ENCODE measurements at regions not wholly inside any gene's neighbourhood (a gene's known extent, or its start where the extent isn't known, plus 50 kb on each side); places are given as distances from the start of the nearest gene placed in this dataset.

DNA sequence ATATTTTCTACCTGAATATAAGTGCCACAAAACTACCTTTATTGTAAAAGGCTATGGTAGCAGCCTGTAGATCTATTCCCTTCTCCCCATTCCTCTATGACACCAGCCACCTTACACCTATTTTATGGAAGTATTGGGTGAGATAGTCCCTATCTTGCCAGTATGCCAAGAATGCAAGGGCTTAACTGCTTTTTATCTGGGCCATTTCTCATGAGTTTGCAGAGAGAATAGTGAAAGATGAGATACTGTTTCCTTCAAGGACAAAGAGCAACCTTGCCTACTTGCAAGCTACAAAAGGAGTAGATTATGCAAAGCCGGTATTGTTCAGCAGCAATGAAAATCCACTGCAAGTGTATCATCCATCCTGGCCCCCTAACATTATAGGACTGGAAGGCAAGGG, 1775.6 kb upstream of the SEL1L start:
- TF ChIP-seq, protein P1, sequence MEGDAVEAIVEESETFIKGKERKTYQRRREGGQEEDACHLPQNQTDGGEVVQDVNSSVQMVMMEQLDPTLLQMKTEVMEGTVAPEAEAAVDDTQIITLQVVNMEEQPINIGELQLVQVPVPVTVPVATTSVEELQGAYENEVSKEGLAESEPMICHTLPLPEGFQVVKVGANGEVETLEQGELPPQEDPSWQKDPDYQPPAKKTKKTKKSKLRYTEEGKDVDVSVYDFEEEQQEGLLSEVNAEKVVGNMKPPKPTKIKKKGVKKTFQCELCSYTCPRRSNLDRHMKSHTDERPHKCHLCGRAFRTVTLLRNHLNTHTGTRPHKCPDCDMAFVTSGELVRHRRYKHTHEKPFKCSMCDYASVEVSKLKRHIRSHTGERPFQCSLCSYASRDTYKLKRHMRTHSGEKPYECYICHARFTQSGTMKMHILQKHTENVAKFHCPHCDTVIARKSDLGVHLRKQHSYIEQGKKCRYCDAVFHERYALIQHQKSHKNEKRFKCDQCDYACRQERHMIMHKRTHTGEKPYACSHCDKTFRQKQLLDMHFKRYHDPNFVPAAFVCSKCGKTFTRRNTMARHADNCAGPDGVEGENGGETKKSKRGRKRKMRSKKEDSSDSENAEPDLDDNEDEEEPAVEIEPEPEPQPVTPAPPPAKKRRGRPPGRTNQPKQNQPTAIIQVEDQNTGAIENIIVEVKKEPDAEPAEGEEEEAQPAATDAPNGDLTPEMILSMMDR (IDR thresholded peaks at IDR 0.05): no peak
- no peak for TF ChIP-seq POLR2A (IDR thresholded peaks at IDR 0.05)
- TF ChIP-seq EP300 (IDR thresholded peaks at IDR 0.05; ENCODE audit: low read depth): no peak
- TF ChIP-seq POLR2AphosphoS5 (IDR thresholded peaks at IDR 0.05): no peak
- H3K4me1 ChIP-seq: no peaks in the 10 kb centered on the region
- no peaks in the 10 kb centered on the region for H3K9me3 ChIP-seq
- H3K4me3 ChIP-seq: no peak overlapping the region
- WGBS, 2 donors (ENCODE audit: low coverage in 1 of 2): 89 to 96% methylated on average over 1 of the region's 1 CpG
- in situ Hi-C loops (cut with MboI; ENCODE audit: low pct_ligation_motif_present in 1 of 4, low pct_unique_long_range_greater_than_20kb in 1 of 4, low sequenced_read_pairs in 3 of 4) (no loop called here), intact Hi-C loops (cut with DNase I; ENCODE audit: low total_unique reads) (no loop called here)
- no peaks in the 10 kb centered on the region for H3K36me3 ChIP-seq
- no peak overlapping the region for H3K27ac ChIP-seq
- no peak for DNase-seq
- no peaks in the 10 kb centered on the region for H3K27me3 ChIP-seq

DNA sequence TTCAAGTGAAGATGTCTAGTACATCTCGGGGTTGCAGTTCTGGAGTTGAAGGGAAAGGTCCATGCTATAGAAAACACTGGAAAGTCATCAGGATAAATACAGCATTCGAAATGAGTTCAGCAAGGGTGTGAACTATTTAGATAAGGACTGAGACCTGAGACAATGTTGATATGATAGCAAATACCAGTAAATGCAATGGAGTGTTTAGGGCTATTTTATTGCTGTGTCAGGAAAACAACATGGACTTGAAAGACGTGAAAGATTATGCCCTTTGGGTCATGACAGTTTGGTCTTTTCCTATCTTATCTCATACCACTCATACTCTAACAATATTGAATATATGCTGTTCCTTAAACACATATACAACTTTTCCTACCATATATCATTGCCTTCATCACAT, 1776.2 kb upstream of the SEL1L start:
- 40 to 75% methylated on average over 3 of the region's 3 CpGs for WGBS, 2 donors (ENCODE audit: low coverage in 1 of 2)
- H3K9me3 ChIP-seq: no peaks in the 10 kb centered on the region
- H3K4me1 ChIP-seq: no peaks in the 10 kb centered on the region
- intact Hi-C loops (cut with DNase I; ENCODE audit: low total_unique reads): no loop called here
- no peaks in the 10 kb centered on the region for H3K36me3 ChIP-seq
- H3K4me3 ChIP-seq: no peak overlapping the region
- no peak for DNase-seq
- H3K27ac ChIP-seq: no peak overlapping the region
- in situ Hi-C loops (cut with MboI; ENCODE audit: low pct_ligation_motif_present in 1 of 4, low pct_unique_long_range_greater_than_20kb in 1 of 4, low sequenced_read_pairs in 3 of 4): no loop called here
- TF ChIP-seq EP300 (IDR thresholded peaks at IDR 0.05; ENCODE audit: low read depth) (no peak), POLR2A (IDR thresholded peaks at IDR 0.05) (no peak), POLR2AphosphoS5 (IDR thresholded peaks at IDR 0.05) (no peak)
- TF ChIP-seq, protein P1 (IDR thresholded peaks at IDR 0.05): no peak
- no peaks in the 10 kb centered on the region for H3K27me3 ChIP-seq

DNA sequence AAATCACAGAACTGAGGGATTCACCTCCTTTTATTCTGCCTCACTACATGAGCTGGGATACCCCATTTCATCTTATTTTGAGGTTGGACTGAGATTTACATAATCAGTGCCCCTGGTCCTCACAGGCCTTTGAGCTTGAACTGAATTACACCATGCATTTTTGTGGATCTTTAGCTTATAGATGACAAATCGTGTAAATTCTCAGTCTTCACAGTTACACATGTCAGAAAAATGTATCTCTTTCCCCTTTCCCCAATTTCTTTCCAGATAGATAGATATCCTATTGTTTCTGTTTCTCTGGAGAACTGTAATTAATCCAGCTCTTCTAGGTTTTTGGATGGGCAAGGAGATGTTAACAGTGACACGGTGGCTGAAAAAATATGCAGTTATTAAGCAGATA, 1778.9 kb upstream of the SEL1L start:
- H3K9me3 ChIP-seq: no peaks in the 10 kb centered on the region
- H3K4me1 ChIP-seq: no peaks in the 10 kb centered on the region
- H3K27ac ChIP-seq: no peak overlapping the region
- no peak for DNase-seq
- H3K4me3 ChIP-seq: no peak overlapping the region
- H3K27me3 ChIP-seq: no peaks in the 10 kb centered on the region
- 64 to 72% methylated on average over 2 of the region's 2 CpGs for WGBS, 2 donors (ENCODE audit: low coverage in 1 of 2)
- in situ Hi-C loops (cut with MboI; ENCODE audit: low pct_ligation_motif_present in 1 of 4, low pct_unique_long_range_greater_than_20kb in 1 of 4, low sequenced_read_pairs in 3 of 4): no loop called here
- TF ChIP-seq, protein P1 (IDR thresholded peaks at IDR 0.05): no peak
- TF ChIP-seq POLR2AphosphoS5 (IDR thresholded peaks at IDR 0.05) (no peak), POLR2A (IDR thresholded peaks at IDR 0.05) (no peak), EP300 (IDR thresholded peaks at IDR 0.05; ENCODE audit: low read depth) (no peak)
- no peaks in the 10 kb centered on the region for H3K36me3 ChIP-seq
- intact Hi-C loops (cut with DNase I; ENCODE audit: low total_unique reads): no loop called here

DNA sequence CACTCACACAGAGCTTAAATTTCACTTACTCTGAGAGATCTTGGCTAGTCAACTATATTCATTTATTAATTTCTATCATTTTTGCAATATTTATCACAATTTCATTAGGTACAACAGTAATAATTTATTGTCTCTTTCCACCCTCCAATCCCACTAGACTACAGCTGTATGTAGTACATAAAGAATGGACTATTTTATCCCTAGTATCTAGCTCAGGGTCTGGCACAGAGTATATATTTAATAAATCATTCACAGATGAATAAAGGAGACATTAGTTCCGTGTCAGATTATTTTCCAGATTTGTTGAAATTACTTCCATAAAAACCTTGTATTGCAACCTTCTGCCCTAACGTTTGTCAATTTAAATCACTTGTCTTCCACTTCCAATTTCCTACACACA, 1781.1 kb upstream of the SEL1L start:
- DNase-seq: no peak
- 48 to 75% methylated on average over 2 of the region's 2 CpGs for WGBS, 2 donors (ENCODE audit: low coverage in 1 of 2)
- H3K4me3 ChIP-seq: no peak overlapping the region

More for the DNA sequence above, 1781.1 kb upstream of the SEL1L start:
- H3K27me3 ChIP-seq: no peaks in the 10 kb centered on the region
- H3K27ac ChIP-seq: no peak overlapping the region
- intact Hi-C loops (cut with DNase I; ENCODE audit: low total_unique reads) (no loop called here), in situ Hi-C loops (cut with MboI; ENCODE audit: low pct_ligation_motif_present in 1 of 4, low pct_unique_long_range_greater_than_20kb in 1 of 4, low sequenced_read_pairs in 3 of 4) (no loop called here)
- TF ChIP-seq, protein P1 (IDR thresholded peaks at IDR 0.05): no peak
- no peak for TF ChIP-seq POLR2AphosphoS5 (IDR thresholded peaks at IDR 0.05)
- TF ChIP-seq POLR2A (IDR thresholded peaks at IDR 0.05): no peak
- TF ChIP-seq EP300 (IDR thresholded peaks at IDR 0.05; ENCODE audit: low read depth): no peak
- no peaks in the 10 kb centered on the region for H3K4me1 ChIP-seq
- H3K9me3 ChIP-seq: no peaks in the 10 kb centered on the region
- H3K36me3 ChIP-seq: no peaks in the 10 kb centered on the region

All from transverse colon (tissue), 4 donors.